Astrocyte of the cerebellum (primary cell): ENCODE measurements at regions not wholly inside any gene's neighbourhood (a gene's known extent, or its start where the extent isn't known, plus 50 kb on each side); places are given as distances from the start of the nearest gene placed in this dataset.

Experiments used
- DNase-seq: peaks from one replicate; pipeline ENCODE4 v3.0.0-alpha.2; 2011; ENCODE audit warnings: low read depth
- H3K4me3 ChIP-seq: 2 replicates; pipeline ENCODE4 v1.5.1; 2011; ENCODE audit warnings: mild to moderate bottlenecking, low read depth, low read length, moderate library complexity
- in situ Hi-C: cut with HindIII; loops from 2 replicates; pipeline ENCODE4 v1.10.0; 2017; ENCODE audit warnings: low sequenced_read_pairs
- TF ChIP-seq, protein P1 (sequence below): IDR thresholded peaks from 2 replicates; pipeline ENCODE4 v1.5.1; 2012; ENCODE audit warnings: low read length, low read depth, moderate library complexity, mild to moderate bottlenecking; ENCODE audit errors: missing control alignments

DNA sequence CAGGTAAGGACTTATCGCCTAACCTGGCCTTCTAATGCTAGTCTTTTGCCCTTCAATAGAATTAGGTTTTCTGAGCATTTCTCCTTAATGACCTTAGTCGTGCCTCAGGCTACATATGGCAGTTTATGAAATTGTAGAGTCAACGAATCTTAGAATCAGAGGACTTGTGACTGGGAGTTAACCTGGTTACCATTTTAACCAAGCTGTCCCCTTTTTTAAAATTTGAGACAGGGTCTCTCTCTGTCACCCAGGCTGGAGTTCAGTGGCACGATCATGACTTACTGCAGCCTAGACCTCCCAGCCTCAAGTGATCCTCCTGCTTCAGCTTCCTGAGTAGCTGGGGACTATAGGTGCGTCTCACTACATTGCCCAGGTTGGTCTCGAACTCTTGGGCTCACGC is 53.5 kb upstream of the DMRTB1 start:
- DNase-seq: no peak
- TF ChIP-seq, protein P1, sequence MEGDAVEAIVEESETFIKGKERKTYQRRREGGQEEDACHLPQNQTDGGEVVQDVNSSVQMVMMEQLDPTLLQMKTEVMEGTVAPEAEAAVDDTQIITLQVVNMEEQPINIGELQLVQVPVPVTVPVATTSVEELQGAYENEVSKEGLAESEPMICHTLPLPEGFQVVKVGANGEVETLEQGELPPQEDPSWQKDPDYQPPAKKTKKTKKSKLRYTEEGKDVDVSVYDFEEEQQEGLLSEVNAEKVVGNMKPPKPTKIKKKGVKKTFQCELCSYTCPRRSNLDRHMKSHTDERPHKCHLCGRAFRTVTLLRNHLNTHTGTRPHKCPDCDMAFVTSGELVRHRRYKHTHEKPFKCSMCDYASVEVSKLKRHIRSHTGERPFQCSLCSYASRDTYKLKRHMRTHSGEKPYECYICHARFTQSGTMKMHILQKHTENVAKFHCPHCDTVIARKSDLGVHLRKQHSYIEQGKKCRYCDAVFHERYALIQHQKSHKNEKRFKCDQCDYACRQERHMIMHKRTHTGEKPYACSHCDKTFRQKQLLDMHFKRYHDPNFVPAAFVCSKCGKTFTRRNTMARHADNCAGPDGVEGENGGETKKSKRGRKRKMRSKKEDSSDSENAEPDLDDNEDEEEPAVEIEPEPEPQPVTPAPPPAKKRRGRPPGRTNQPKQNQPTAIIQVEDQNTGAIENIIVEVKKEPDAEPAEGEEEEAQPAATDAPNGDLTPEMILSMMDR: no peak
- no peak overlapping the region for H3K4me3 ChIP-seq
- in situ Hi-C loops: no loop called here

DNA sequence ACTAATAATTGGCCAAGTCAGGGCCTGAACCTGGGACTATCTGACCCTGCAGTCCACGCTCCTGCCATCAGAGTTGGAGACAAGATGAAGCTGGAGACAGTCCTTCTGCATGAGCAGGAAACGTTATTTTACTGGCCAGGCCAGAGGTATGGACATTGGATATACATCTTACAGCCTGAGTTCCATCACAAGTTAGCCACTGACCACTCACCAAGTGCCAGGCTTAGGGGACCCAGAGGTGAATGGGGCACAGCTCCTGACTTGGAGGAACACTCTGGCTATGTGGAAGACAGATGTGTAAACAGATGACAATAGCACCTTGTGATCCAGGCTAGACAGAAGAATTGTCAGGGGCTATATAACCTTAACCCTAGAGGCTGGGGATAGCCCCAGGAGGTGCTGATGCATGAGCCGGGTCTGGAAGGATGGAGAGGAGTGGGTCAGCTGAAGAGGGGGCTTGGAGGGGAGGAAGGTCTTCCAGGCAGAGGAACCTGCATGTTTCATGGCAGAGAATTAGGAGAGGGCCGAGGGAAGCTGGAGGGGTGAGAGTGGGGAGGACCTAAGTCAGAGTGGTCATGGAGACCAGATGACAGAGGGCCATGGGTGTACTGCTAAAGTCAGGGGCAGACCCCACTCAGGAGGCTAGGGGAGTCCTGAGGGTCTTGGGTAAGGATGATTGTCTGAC is 52.5 kb upstream of the DMRTB1 start:
- in situ Hi-C loops: no loop called here
- H3K4me3 ChIP-seq: no peak overlapping the region
- TF ChIP-seq, protein P1: no peak
- no peak for DNase-seq

DNA sequence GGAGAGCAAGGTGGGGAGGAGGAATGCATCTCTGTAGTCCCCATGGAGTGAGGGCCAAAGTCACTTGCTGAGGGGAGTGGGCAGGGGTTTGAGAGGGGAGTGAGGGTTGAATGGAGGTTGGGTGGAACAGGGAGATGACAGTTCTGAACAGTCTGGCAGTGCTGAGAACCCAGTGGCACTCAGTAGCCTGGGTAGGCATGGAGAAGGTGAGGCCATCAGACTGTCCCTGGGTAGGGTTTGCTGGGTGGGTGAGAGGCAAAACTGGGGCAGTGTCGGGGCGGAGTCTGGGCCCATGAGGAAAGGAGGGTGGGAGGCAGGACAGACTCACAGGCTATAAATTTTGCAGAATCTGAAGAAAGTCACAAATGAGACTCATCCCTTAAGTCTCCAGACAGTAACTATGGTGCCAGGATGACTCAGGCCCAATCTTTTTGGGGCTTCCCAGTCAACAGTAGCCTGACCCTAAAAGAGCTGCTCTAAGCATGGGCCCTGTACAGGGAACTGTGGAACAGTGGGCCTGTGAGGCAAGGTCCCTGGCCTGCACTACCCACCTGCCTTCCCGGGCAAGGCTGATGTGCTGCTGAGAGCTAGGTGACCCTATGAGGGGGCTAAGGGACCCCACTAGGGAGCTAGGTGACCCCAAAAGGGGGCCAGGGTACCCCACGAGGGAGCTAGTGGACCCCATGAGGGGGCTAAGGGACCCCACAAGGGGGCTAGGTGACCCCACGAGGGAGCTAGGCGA is 51.0 kb upstream of the DMRTB1 start:
- TF ChIP-seq, protein P1: no peak
- no peak for DNase-seq
- H3K4me3 ChIP-seq: no peak overlapping the region
- in situ Hi-C loops: no loop called here

DNA sequence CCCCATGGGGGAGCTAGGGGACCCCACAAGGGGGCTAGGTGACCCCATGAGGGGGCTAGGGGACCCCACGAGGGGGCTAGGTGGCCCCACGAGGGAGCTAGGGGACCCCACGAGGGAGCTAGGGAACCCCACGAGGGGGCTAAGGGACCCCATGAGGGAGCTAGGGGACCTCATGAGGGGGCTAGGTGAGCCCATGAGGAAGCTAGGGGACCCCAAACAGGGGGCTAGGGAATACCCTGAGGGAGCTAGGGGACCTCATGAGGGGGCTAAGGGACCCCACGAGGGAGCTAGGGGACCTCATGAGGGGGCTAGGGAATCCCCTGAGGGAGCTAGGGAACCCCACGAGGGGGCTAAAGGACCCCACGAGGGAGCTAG is 50.5 kb upstream of the DMRTB1 start:
- H3K4me3 ChIP-seq: no peak overlapping the region
- in situ Hi-C loops: no loop called here
- TF ChIP-seq, protein P1: no peak
- no peak for DNase-seq

DNA sequence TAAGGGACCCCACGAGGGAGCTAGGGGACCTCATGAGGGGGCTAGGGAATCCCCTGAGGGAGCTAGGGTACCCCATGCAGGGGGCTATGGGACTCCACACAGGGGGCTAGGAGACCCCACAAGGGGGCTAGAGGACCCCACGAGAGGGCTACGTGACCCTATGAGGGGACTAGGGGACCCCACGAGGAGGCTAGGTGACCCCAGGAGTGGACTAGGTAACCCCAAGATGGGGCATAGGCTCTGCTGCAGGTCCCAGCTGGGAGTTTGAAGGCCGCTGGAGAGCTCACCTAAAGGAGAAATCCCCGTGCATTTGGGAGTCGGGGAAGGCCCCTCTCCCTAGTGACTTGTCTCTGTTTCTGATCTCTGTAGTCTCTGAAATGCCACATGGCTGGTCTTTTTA is 50.0 kb upstream of the DMRTB1 start:
- TF ChIP-seq, protein P1: no peak
- DNase-seq: no peak
- no peak overlapping the region for H3K4me3 ChIP-seq
- in situ Hi-C loops: no loop called here
